ENCODE measurements at regions not wholly inside any gene's neighbourhood (a gene's known extent, or its start where the extent isn't known, plus 50 kb on each side); places are given as distances from the start of the nearest gene placed in this dataset.
A peak's percentile ranks its signal among the peaks of the same experiment; 100 is the strongest.

DNA sequence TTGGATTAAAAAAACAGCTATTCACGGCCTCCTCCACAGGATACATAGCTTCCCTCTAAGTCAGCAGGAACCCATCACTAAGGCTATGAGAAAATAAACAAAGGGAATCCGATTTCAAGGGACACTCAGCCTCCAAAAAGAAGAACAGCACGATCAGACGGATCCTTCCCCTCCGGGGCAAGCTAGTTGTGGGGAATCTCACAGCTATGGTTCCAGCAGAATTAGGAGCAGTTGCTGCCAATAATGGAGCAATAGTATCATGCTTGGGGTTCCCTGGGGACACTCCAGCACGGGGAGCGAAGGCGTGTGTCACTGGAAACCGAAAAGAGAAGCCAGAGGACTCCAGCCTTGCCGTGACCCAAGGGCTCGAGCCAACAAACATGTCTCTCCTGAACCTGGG, 163.1 kb downstream of the TTC32 start:
- TF ChIP-seq, protein P1, sequence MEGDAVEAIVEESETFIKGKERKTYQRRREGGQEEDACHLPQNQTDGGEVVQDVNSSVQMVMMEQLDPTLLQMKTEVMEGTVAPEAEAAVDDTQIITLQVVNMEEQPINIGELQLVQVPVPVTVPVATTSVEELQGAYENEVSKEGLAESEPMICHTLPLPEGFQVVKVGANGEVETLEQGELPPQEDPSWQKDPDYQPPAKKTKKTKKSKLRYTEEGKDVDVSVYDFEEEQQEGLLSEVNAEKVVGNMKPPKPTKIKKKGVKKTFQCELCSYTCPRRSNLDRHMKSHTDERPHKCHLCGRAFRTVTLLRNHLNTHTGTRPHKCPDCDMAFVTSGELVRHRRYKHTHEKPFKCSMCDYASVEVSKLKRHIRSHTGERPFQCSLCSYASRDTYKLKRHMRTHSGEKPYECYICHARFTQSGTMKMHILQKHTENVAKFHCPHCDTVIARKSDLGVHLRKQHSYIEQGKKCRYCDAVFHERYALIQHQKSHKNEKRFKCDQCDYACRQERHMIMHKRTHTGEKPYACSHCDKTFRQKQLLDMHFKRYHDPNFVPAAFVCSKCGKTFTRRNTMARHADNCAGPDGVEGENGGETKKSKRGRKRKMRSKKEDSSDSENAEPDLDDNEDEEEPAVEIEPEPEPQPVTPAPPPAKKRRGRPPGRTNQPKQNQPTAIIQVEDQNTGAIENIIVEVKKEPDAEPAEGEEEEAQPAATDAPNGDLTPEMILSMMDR (IDR thresholded peaks at IDR 0.05) = no peak
- TF ChIP-seq POLR2A (IDR thresholded peaks at IDR 0.05) (no peak), EP300 (IDR thresholded peaks at IDR 0.05) (peak in 1 of 2 donors; percentile 78)
